Psoas muscle (tissue), 7 donors: ENCODE measurements at regions not wholly inside any gene's neighbourhood (a gene's known extent, or its start where the extent isn't known, plus 50 kb on each side); places are given as distances from the start of the nearest gene placed in this dataset.
"Not testable (repeated sequence)": the region's sequence is repeated elsewhere in the genome, so short reads cannot be mapped to it uniquely, and the experiment has no call there.

Experiments
- ATAC-seq, 4 donors: fragments of 200-7000 bp; cut with Tn5 transposase; one replicate each; pipeline ENCODE4 v1.9.1; 2020; ENCODE audit warnings: moderate library complexity in 3 of 4, mild to moderate bottlenecking in 2 of 4
- DNase-seq, 2 donors: peaks; one replicate each; pipeline ENCODE4 v3.0.0-alpha.2; 2020
- H3K27ac ChIP-seq: fragments of 200-600 bp; one replicate; pipeline ENCODE4 v1.8.0; 2022
- H3K27me3 ChIP-seq, 3 donors: fragments of 200-600 bp in 1 of 3; one replicate each; pipeline versions ENCODE4 v1.6.1 to v1.8.0; 2013 to 2022; ENCODE audit warnings: low read length in 2 of 3, mild to moderate bottlenecking in 2 of 3, moderate library complexity in 1 of 3; ENCODE audit not compliant: insufficient read depth in 3 of 3
- H3K36me3 ChIP-seq, 2 donors: fragments of 200-600 bp in 1 of 2; one replicate each; pipeline versions ENCODE4 v1.6.1 to v1.8.0; 2013 to 2022; ENCODE audit warnings: low read depth in 1 of 2, mild to moderate bottlenecking in 1 of 2, moderate library complexity in 1 of 2; ENCODE audit not compliant: insufficient read depth in 1 of 2
- H3K4me1 ChIP-seq: fragments of 200-600 bp; one replicate; pipeline ENCODE4 v1.8.0; 2022
- H3K4me3 ChIP-seq: fragments of 200-600 bp; one replicate; pipeline ENCODE4 v1.8.0; 2022; ENCODE audit warnings: mild to moderate bottlenecking
- H3K9me3 ChIP-seq: fragments of 200-600 bp; one replicate; pipeline ENCODE4 v1.8.0; 2022
- WGBS, 3 donors: extraction: QIAGEN DNeasy Blood & Tissue Kit; methylation state at CpG; one replicate each; pipeline versions ENCODE4 v1.1.6 to v1.1.7; 2013; 5-methylcytosine and 5-hydroxymethylcytosine counted together
- intact Hi-C, 2 donors: fragments of 100-400 bp; cut with DNase I; formaldehyde crosslinking; loops; one replicate each; pipeline versions ENCODE4 v1.11.0 to v1.14.2; 2022
- TF ChIP-seq, protein P1 (sequence below): fragments of 200-600 bp; IDR thresholded peaks from one replicate; pipeline ENCODE4 v1.8.0; 2022; ENCODE audit warnings: antibody characterized with exemption
- donor health status: healthy with polysubstance abuse.
- donor health status: DM: no; HTN: no; CAD: no; lungs with moderate emphysema.
- donor health status: Bipolar disorder and iron deficiency.
- donor health status: healthy.
- donor health status: DM: yes; HTN: yes; CAD: no.
- donor health status: DM: no; HTN: no; CAD: no.
- donor health status: DM: yes; HTN: yes; CAD: no.

- no peak overlapping the region for H3K27ac ChIP-seq
- no peaks in the 10 kb centered on the region for H3K36me3 ChIP-seq
- intact Hi-C loops: no loop called here
- H3K4me3 ChIP-seq: no peak overlapping the region
- ATAC-seq (no peak), DNase-seq (no peak)
- H3K27me3 ChIP-seq: no peaks in the 10 kb centered on the region
- no peaks in the 10 kb centered on the region for H3K9me3 ChIP-seq
- 67 to 79% (median 74%) methylated on average over 4 of the region's 4 CpGs for WGBS, 3 donors
- TF ChIP-seq, protein P1, sequence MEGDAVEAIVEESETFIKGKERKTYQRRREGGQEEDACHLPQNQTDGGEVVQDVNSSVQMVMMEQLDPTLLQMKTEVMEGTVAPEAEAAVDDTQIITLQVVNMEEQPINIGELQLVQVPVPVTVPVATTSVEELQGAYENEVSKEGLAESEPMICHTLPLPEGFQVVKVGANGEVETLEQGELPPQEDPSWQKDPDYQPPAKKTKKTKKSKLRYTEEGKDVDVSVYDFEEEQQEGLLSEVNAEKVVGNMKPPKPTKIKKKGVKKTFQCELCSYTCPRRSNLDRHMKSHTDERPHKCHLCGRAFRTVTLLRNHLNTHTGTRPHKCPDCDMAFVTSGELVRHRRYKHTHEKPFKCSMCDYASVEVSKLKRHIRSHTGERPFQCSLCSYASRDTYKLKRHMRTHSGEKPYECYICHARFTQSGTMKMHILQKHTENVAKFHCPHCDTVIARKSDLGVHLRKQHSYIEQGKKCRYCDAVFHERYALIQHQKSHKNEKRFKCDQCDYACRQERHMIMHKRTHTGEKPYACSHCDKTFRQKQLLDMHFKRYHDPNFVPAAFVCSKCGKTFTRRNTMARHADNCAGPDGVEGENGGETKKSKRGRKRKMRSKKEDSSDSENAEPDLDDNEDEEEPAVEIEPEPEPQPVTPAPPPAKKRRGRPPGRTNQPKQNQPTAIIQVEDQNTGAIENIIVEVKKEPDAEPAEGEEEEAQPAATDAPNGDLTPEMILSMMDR: no peak
- no peaks in the 10 kb centered on the region for H3K4me1 ChIP-seq
Measured at GRCh38 chr10:107516349-107516748, 351.8 kb upstream of the SORCS1 start.

- 0 to 87% (median 39%) methylated on average over 1 of the region's 1 CpG for WGBS, 3 donors
- not testable (repeated sequence) for ATAC-seq
Measured at GRCh38 chr10:107504011-107504410, 339.5 kb upstream of the SORCS1 start.

DNA sequence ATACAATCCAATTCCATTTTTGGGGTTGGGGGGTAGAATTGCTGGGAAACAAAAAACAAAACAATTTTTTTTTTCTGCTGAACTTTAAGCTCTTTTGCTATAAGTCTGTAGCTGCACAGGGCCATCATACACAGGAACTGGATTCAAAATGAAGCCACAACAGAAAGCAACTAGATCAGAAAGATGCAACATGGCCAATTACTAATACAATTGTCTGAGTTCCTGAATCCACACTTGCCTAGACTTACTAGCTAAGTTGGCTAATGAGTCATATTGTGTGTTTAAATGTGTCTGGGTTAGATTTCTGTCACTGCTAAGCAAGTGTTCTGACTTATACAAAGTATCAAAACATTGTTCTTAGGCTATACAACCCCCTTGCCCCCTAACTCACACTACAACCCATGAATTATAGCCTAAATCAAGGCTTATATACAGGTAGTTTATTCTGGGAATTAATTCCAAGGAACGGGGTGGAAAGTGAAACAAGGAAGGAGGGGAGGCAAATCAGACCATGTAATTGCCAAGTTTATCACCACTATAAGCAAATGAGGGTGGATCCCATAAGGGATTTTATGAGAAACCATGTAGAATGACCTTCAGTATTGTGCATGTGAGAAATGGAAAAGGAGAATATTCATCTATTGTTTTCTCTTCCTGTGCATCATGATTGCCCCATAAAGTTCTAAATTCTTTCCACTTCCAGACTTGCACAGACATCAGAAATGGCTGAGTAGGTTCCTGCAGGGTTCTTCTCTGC lies 337.9 kb upstream of the SORCS1 start:
- intact Hi-C loops: no loop called here
- H3K36me3 ChIP-seq: no peaks in the 10 kb centered on the region

More at GRCh38 chr10:107504011-107504410, 339.5 kb upstream of the SORCS1 start:
- H3K4me3 ChIP-seq, H3K4me1 ChIP-seq, DNase-seq, H3K27ac ChIP-seq, intact Hi-C loops, H3K9me3 ChIP-seq, H3K36me3 ChIP-seq, H3K27me3 ChIP-seq: not testable (repeated sequence)

GRCh38 chr10:107498983-107499382 lies 334.5 kb upstream of the SORCS1 start:
- H3K9me3 ChIP-seq: no peaks in the 10 kb centered on the region
- intact Hi-C loops: no loop called here
- TF ChIP-seq, protein P1: no peak

More for the DNA sequence above, 337.9 kb upstream of the SORCS1 start:
- 55 to 78% (median 66%) methylated on average over 1 of the region's 1 CpG for WGBS, 3 donors
- no peaks in the 10 kb centered on the region for H3K9me3 ChIP-seq
- no peaks in the 10 kb centered on the region for H3K4me1 ChIP-seq
- H3K27me3 ChIP-seq: no peaks in the 10 kb centered on the region
- H3K4me3 ChIP-seq: no peak overlapping the region
- TF ChIP-seq, protein P1: no peak
- ATAC-seq (no peak), DNase-seq (no peak)
- no peak overlapping the region for H3K27ac ChIP-seq

GRCh38 chr10:107497024-107497423 lies 332.5 kb upstream of the SORCS1 start:
- Histone ChIP-seq H3K27ac (no peak overlapping the region), H3K4me1 (no peaks in the 10 kb centered on the region), H3K27me3 (no peaks in the 10 kb centered on the region), H3K9me3 (no peaks in the 10 kb centered on the region), H3K4me3 (no peak overlapping the region), H3K36me3 (no peaks in the 10 kb centered on the region)
- intact Hi-C loops: no loop called here
- ATAC-seq (no peak), DNase-seq (no peak)
- TF ChIP-seq, protein P1: no peak
- 46 to 51% (median 50%) methylated on average over 3 of the region's 3 CpGs for WGBS, 3 donors

More at GRCh38 chr10:107498983-107499382, 334.5 kb upstream of the SORCS1 start:
- no peaks in the 10 kb centered on the region for H3K27me3 ChIP-seq
- no peak overlapping the region for H3K4me3 ChIP-seq
- no peaks in the 10 kb centered on the region for H3K36me3 ChIP-seq
- no peaks in the 10 kb centered on the region for H3K4me1 ChIP-seq
- no peak overlapping the region for H3K27ac ChIP-seq
- DNase-seq (no peak), ATAC-seq (no peak)
